Heart left ventricle (tissue), 13 donors: ENCODE measurements at regions not wholly inside any gene's neighbourhood (a gene's known extent, or its start where the extent isn't known, plus 50 kb on each side); places are given as distances from the start of the nearest gene placed in this dataset.

Experiments used
- POLR2A ChIP-seq, 2 donors: fragments of 450-650 bp; IDR thresholded peaks; one replicate each; pipeline ENCODE4 v1.6.1; 2017; ENCODE audit warnings: antibody characterized with exemption in 2 of 2, mild to moderate bottlenecking in 2 of 2, moderate library complexity in 2 of 2
- TF ChIP-seq, protein P1 (sequence below), 12 donors: fragments of 200-600 bp; sonication (generic) in 4 of 12; IDR thresholded peaks; one replicate each; pipeline versions ENCODE4 v1.5.0 to v1.8.0; 2018 to 2022; ENCODE audit warnings: antibody characterized with exemption in 12 of 12, mild to moderate bottlenecking in 5 of 12
- donor health status: ischemic (EF 13 %, LVEDD 7.1; RV severe dilation, severe dysfunction).
- donor health status: DM: no; HTN: yes; CAD: no.
- donor health status: DM: no; HTN: no; CAD: no.
- donor health status: ischemic (EF 25% LVEDD 6.9; RV normal size, moderate dysfunction).
- donor health status: ischemic (EF 25% LVEDD 5.7; RV mildly dilated, moderate dysfunction).
- donor health status: ischemic (EF 35%, LVEDD 5.7; RV mildly dilated, moderate dysfunction).
- donor health status: nonischemic (EF 11% LVEDD 7.7; RV severe dilation, severe dysfunction).
- donor health status: DM: yes; HTN: yes; CAD: no.
- donor health status: PGD.
- donor health status: ischemic (EF 29% LVEDD 5.4; RV normal size, mild dysfunction).
- donor health status: nonischemic (EF 23%, LVEDD 6.1; RV moderate dilation, normal function).

DNA sequence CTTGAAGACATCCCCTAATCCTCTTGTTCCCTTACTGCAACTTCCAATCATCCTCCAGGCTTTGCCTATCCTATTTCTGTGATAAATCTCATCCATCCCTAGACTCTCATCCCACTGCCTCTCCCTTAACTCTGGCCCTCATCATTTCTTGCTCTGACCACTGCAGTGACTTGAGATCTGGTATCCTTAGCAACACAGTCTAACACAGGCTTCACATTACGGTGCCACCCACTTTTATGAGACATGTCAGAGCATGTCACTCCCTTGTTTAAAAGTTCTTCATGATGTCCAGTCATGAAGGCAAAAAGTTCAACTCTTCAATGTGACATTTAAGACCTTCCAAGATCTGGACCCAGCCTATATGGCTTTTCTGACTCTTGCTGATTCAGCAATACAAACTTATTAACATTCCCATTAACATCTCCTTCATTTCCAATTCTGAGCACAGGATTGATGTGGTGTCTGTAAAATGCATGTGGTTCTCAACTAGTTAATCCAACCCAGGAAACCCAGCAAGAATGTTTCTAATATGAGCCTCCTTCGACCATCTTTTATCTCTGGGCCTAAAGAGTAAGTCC, 64.0 kb downstream of the OR13H1 start:
- TF ChIP-seq, protein P1, sequence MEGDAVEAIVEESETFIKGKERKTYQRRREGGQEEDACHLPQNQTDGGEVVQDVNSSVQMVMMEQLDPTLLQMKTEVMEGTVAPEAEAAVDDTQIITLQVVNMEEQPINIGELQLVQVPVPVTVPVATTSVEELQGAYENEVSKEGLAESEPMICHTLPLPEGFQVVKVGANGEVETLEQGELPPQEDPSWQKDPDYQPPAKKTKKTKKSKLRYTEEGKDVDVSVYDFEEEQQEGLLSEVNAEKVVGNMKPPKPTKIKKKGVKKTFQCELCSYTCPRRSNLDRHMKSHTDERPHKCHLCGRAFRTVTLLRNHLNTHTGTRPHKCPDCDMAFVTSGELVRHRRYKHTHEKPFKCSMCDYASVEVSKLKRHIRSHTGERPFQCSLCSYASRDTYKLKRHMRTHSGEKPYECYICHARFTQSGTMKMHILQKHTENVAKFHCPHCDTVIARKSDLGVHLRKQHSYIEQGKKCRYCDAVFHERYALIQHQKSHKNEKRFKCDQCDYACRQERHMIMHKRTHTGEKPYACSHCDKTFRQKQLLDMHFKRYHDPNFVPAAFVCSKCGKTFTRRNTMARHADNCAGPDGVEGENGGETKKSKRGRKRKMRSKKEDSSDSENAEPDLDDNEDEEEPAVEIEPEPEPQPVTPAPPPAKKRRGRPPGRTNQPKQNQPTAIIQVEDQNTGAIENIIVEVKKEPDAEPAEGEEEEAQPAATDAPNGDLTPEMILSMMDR (IDR thresholded peaks at IDR 0.05): no peak
- TF ChIP-seq POLR2A (IDR thresholded peaks at IDR 0.05): no peak
